Iris pigment epithelial cell (primary cell): ENCODE measurements at regions not wholly inside any gene's neighbourhood (a gene's known extent, or its start where the extent isn't known, plus 50 kb on each side); places are given as distances from the start of the nearest gene placed in this dataset.

ENCODE experiments used
- DNase-seq: peaks from one replicate; pipeline ENCODE4 v3.0.0-alpha.2; 2011; ENCODE audit warnings: low read depth

GRCh38 chr3:177300842-177301241, 103.6 kb upstream of the TBL1XR1 start:
- no peak for DNase-seq

- DNase-seq: peak; percentile 81
Measured at GRCh38 chr3:177306252-177306651, 109.0 kb upstream of the TBL1XR1 start.

GRCh38 chr3:177307391-177307790, 110.1 kb upstream of the TBL1XR1 start:
- DNase-seq: no peak

GRCh38 chr3:177307826-177308225, 110.5 kb upstream of the TBL1XR1 start:
- no peak for DNase-seq

- no peak for DNase-seq
Measured at GRCh38 chr3:177308286-177308685, 111.0 kb upstream of the TBL1XR1 start.

GRCh38 chr3:177308911-177309310, 111.6 kb upstream of the TBL1XR1 start:
- DNase-seq: no peak

- DNase-seq: no peak
Measured at GRCh38 chr3:177312491-177312890, 115.2 kb upstream of the TBL1XR1 start.

- no peak for DNase-seq
Measured at GRCh38 chr3:177314897-177315296, 117.6 kb upstream of the TBL1XR1 start.

- DNase-seq: no peak
Measured at GRCh38 chr3:177317247-177317646, 120.0 kb upstream of the TBL1XR1 start.

- DNase-seq: no peak
Measured at GRCh38 chr3:177318559-177318958, 121.3 kb upstream of the TBL1XR1 start.

- DNase-seq: peak; percentile 31
Measured at GRCh38 chr3:177320765-177321247, 123.5 kb upstream of the TBL1XR1 start.

GRCh38 chr3:177321819-177322218, 124.5 kb upstream of the TBL1XR1 start:
- DNase-seq: no peak

GRCh38 chr3:177322881-177323280, 125.6 kb upstream of the TBL1XR1 start:
- DNase-seq: no peak

GRCh38 chr3:177329854-177330253, 132.6 kb upstream of the TBL1XR1 start:
- no peak for DNase-seq

- no peak for DNase-seq
Measured at GRCh38 chr3:177330779-177331178, 133.5 kb upstream of the TBL1XR1 start.

GRCh38 chr3:177331203-177331835, 134.0 kb upstream of the TBL1XR1 start:
- no peak for DNase-seq

GRCh38 chr3:177332955-177333354, 135.7 kb upstream of the TBL1XR1 start:
- DNase-seq: no peak

GRCh38 chr3:177333533-177334520, 136.5 kb upstream of the TBL1XR1 start:
- no peak for DNase-seq

- no peak for DNase-seq
Measured at GRCh38 chr3:177334803-177335202, 137.5 kb upstream of the TBL1XR1 start.

GRCh38 chr3:177335728-177336127, 138.4 kb upstream of the TBL1XR1 start:
- DNase-seq: peak; percentile 65

GRCh38 chr3:177336873-177337450, 139.7 kb upstream of the TBL1XR1 start:
- DNase-seq: peak; percentile 67

GRCh38 chr3:177337541-177338331, 140.5 kb upstream of the TBL1XR1 start:
- DNase-seq: peak; percentile 78
